ES-I3 (cell line): ENCODE measurements at regions not wholly inside any gene's neighbourhood (a gene's known extent, or its start where the extent isn't known, plus 50 kb on each side); places are given as distances from the start of the nearest gene placed in this dataset.
"Not testable (repeated sequence)": the region's sequence is repeated elsewhere in the genome, so short reads cannot be mapped to it uniquely, and the experiment has no call there.

ENCODE experiments used
- H3K36me3 ChIP-seq: 2 replicates; pipeline ENCODE4 v1.6.1; 2013; ENCODE audit warnings: mild to moderate bottlenecking, low read length, control low read depth, moderate library complexity; ENCODE audit not compliant: insufficient read depth
- H3K4me1 ChIP-seq: 2 replicates; pipeline ENCODE4 v1.6.1; 2013; ENCODE audit warnings: mild to moderate bottlenecking, control low read depth, low read length; ENCODE audit not compliant: insufficient read depth
- H3K9ac ChIP-seq: 2 replicates; pipeline ENCODE4 v1.6.1; 2013; ENCODE audit warnings: low read depth, mild to moderate bottlenecking, low read length, moderate library complexity
- H3K9me3 ChIP-seq: 2 replicates; pipeline ENCODE4 v1.6.1; 2013; ENCODE audit warnings: mild to moderate bottlenecking, low read length, moderate library complexity; ENCODE audit not compliant: control insufficient read depth, insufficient read depth

DNA sequence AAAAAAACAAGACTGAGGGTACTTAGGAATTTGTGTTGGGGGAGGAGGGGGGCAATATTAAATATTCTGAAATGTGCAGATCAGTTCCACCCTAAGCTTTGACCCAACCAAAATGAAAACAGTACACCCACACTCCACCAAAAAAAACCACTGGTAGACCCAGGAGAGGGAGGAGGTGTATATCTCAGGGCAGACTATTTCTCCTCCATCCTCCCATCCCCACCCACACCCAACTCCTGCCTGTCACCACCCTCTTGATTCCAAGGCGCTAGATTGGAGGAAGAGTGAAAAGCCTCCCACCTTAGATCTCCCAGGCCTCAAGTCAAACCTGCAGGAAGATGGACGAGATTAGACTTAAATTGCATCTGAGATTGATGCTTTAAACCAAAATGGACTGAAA, 76.6 kb upstream of the SRD5A3 start:
- no peaks in the 10 kb centered on the region for H3K9me3 ChIP-seq
- peaks cover 4% of the 10 kb centered on the region; the same call in 1 of the 2 replicates for H3K4me1 ChIP-seq
- H3K9ac ChIP-seq = no peak overlapping the region
- H3K36me3 ChIP-seq = no peaks in the 10 kb centered on the region

DNA sequence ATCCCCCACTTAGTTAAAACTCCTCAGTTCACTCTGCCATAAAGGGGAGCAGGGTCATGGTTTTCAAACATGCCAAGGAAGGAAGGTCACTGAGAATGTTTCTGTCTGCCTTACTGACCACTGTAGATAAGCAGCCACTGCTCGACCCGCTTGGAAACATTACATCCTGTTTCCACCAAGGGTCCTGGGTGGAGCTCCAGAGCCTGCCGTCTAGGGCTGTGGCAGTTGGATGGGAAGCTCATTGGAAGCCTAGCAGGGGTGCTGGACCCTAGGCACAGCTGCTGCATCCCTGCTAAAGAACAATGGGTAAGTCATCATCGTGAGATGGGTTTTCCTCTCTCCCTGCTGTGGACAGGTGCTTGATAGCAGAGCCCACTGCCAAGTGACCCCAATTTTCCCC, 76.0 kb upstream of the SRD5A3 start:
- Histone ChIP-seq H3K36me3 (no peaks in the 10 kb centered on the region), H3K9ac (no peak overlapping the region)

DNA sequence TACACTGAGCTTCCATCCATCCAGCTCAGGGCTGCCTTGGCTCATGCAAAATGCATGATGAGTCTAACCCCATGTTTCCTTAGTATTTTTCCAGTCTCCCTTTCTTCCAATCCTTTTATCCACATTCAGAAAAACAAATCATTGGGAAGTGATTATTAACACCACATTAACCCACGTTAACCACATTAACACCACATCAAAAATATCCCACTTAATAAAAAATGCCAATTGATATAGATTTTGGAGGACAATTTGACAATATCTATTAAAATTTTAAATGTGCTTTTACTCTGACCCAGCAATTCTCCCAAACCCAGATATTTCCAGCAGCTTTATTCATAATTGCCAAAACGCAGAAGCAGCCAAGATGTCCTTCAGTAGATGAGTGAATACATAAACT, 75.6 kb upstream of the SRD5A3 start:
- peaks cover 4% of the 10 kb centered on the region; the same call in 1 of the 2 replicates for H3K4me1 ChIP-seq
- H3K9ac ChIP-seq = no peak overlapping the region
- no peaks in the 10 kb centered on the region for H3K9me3 ChIP-seq
- H3K36me3 ChIP-seq = no peaks in the 10 kb centered on the region

More for the DNA sequence above, 76.0 kb upstream of the SRD5A3 start:
- Histone ChIP-seq H3K9me3 (no peaks in the 10 kb centered on the region), H3K4me1 (peaks cover 4% of the 10 kb centered on the region; the same call in 1 of the 2 replicates)

DNA sequence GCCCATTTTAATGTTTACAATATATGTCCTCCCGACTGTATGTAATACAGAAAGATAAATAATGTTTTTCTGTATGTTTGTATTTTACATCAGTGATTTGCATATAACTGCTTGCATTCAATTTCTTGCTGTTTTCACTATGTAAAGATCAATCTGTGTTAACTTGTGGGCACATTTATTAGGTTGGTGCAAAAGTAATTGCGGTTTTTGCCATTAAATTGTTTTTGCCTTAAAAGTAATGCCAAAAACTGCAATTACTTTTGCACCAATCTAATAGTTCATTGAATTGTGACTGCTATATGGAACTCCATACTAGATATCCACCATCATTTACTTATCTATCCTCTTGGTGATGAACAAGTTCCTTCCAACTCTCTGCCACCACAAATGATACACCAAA, 73.9 kb upstream of the SRD5A3 start:
- Histone ChIP-seq H3K4me1 (peaks cover 4% of the 10 kb centered on the region; the same call in 1 of the 2 replicates), H3K9me3 (no peaks in the 10 kb centered on the region), H3K36me3 (no peaks in the 10 kb centered on the region), H3K9ac (no peak overlapping the region)

DNA sequence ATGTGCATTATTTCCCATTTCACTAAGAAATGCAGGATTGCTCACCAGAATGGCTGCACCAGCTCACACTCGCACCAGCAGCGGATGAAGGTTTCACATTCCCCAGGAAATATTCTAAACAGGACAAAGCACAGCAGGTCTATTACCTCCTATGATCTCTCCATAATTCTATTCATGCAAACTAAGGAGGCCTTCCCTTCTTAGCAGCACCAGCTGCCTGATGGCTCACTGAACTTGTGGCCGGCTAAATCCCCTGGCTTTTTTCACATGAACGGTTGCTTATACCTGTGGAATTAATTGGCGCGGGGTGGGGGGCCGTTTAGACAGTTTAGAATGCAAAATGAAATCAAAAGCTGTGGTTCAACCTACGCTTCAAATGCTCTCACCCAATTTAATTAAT, 73.5 kb upstream of the SRD5A3 start:
- Histone ChIP-seq H3K9me3 (no peaks in the 10 kb centered on the region), H3K4me1 (peaks cover 4% of the 10 kb centered on the region; the same call in 1 of the 2 replicates), H3K9ac (no peak overlapping the region), H3K36me3 (no peaks in the 10 kb centered on the region)

DNA sequence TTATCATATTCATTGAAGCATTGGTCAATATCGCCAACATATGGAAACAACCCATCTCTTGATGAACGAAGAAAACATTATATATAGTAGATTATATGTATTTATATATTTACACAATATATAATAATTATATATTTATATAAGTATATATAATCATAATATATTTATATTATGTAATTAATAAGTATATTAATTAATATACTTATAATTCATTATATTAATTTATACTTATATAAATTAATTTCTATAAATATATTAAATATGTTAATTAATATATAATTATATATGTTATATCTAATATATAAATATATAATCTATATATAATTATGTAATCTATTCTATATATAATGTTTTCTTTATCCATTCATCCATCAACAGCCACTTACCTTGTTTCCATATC, 69.0 kb upstream of the SRD5A3 start:
- Histone ChIP-seq H3K36me3 (no peaks in the 10 kb centered on the region), H3K4me1 (peaks cover 10% of the 10 kb centered on the region; the same call in 1 of the 2 replicates), H3K9ac (no peak overlapping the region), H3K9me3 (no peaks in the 10 kb centered on the region)

DNA sequence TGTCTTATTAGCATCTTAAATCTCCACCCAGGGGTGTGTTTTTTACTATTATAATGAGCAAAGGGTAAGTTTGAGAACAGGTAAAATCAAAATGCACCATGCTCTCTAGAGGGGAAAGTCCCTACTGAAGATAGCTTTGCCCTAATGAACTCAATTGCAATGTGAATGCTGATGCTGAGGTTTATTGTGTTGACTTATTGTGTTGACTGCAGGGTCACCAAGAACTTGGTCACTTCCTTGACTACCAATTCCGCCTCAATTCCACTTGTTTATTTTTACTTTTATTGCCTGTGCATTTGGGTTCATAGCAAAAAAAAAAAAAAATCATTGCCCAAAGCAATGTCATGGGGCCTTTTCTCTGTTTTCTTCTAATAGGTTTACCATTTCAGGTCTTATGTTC, 67.7 kb upstream of the SRD5A3 start:
- no peaks in the 10 kb centered on the region; the same call in 1 of the 2 replicates for H3K9me3 ChIP-seq
- no peak overlapping the region for H3K9ac ChIP-seq
- no peaks in the 10 kb centered on the region for H3K36me3 ChIP-seq
- peaks cover 6% of the 10 kb centered on the region; the same call in 1 of the 2 replicates for H3K4me1 ChIP-seq

DNA sequence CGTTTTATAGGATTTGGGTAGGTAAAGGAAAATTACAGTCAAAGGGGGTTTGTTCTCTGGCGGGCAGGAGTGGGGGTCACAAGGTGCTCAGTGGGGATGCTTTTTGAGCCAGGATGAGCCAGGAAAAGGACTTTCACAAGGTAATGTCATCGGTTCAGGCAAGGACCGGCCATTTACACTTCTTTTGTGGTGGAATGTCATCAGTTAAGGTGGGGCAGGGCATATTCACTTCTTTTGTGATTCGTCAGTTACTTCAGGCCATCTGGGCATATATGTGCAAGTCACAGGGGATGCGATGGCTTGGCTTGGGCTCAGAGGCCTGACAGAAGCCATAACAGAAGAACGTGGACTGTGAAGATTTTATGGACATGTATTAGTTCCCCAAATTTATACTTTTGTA, 65.6 kb upstream of the SRD5A3 start:
- not testable (repeated sequence) for H3K9me3 ChIP-seq, H3K36me3 ChIP-seq, H3K4me1 ChIP-seq, H3K9ac ChIP-seq

DNA sequence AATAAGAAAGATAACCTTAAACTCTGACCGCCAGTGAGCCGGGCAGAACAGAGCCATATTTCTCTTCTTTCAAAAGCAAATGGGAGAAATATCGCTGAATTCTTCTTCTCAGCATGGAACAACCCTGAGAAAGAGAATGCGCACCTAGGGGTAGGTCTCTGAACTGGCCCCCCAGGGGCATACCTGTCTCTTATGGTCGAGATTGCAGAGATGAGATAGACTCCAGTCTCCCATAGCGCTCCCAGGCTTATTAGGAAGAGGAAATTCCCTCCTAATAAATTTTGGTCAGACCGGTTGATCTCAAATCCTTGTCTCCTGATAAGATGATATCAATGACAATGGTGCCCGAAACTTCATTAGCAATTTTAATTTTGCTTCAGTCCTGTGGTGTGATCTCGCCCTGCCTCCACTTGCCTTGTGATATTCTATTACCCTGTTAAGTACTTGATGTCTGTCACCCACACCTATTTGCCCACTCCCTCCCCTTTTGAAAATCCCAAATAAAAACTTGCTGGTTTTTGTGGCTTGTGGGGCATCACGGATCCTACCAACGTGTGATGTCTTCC, 64.8 kb upstream of the SRD5A3 start:
- not testable (repeated sequence) for H3K9me3 ChIP-seq, H3K36me3 ChIP-seq, H3K4me1 ChIP-seq
- 0 out of 2 replicates have a peak overlapping the region, but pooled peaks have one; percentile 3 for H3K9ac ChIP-seq

DNA sequence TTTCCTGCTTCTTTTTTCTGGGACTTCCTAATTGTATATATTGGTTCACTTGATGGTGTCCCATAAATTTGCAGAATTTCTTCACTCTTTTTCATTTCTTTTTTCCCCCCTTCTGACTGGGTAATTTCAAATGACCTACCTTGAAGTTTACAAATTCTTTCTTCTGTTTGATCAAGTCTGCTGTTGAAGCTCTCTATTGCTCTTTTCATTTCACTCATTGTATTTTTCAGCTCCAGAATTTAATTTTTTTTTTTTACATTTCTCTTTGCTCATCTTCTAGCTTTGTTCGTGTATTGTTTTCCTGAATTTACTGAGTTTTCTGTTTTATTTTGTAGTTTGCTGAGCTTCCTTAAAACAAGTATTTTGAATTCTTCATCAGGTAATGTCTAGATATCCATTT, 61.7 kb upstream of the SRD5A3 start:
- Histone ChIP-seq H3K4me1 (peaks cover 6% of the 10 kb centered on the region; the same call in 1 of the 2 replicates), H3K9ac (no peak overlapping the region), H3K9me3 (peaks cover 6% of the 10 kb centered on the region), H3K36me3 (no peaks in the 10 kb centered on the region)

DNA sequence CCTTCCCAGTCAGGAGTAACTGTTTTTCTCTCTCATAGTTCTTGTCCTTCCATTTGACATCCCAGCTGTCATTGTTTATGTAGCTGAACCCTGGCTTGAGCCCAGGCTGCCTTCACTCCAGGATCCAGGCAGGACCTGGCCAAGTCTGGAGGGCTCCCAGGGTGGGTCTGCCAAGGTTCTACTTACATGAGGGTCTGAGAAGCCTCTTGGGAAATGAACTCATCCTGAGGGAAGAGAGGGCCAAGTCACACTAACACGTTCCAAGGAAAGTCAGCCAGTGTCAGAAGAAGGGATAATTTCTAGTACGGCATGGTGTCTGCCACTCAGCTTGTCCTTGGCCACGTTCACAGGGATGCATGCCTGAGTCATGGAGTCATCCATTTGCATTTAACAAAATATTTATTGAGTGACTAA, 54.8 kb upstream of the SRD5A3 start:
- no peaks in the 10 kb centered on the region for H3K4me1 ChIP-seq
- no peaks in the 10 kb centered on the region for H3K36me3 ChIP-seq
- H3K9me3 ChIP-seq = no peaks in the 10 kb centered on the region
- no peak overlapping the region for H3K9ac ChIP-seq

DNA sequence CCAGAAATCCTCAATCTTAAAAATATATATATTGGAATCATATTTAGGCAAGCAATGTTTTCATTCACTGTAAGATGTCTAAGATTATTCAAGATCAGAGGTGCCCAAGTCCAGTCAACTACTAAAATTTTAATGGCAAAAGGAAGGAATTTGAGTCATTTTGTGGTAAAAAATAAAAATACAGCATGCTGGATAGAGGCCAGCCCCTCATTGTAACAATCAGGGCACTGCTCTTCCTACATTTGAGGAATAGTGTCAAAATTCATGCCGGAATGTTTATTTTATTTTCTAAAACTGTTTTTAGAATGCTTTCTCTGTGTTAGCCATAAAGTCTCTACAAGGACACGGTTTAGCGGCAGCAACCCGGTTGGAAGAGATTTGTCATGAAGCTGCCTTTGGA, 49.9 kb upstream of the SRD5A3 start:
- Histone ChIP-seq H3K9me3 (peaks cover 7% of the 10 kb centered on the region; the same call in 1 of the 2 replicates), H3K36me3 (no peaks in the 10 kb centered on the region), H3K4me1 (no peaks in the 10 kb centered on the region), H3K9ac (no peak overlapping the region)
